Keratinocyte (primary cell): ENCODE measurements at regions not wholly inside any gene's neighbourhood (a gene's known extent, or its start where the extent isn't known, plus 50 kb on each side); places are given as distances from the start of the nearest gene placed in this dataset.

Experiments
- DNase-seq: peaks from one replicate; pipeline ENCODE4 v3.0.0-alpha.2; 2011; ENCODE audit warnings: low read depth, missing footprints, low spot score
- FAIRE-seq: peaks from 2 replicates; lab custom pipeline; 2011; peaks lifted over from hg19 to GRCh38; lab: Jason Lieb, UNC
- H2AFZ ChIP-seq: 2 replicates; pipeline ENCODE4 v1.6.0; 2012; ENCODE audit warnings: low read length, control low read depth, inconsistent platforms; ENCODE audit not compliant: control insufficient read depth
- H3K27ac ChIP-seq: 2 replicates; pipeline ENCODE4 v1.5.1; 2011; ENCODE audit warnings: low read length; ENCODE audit not compliant: control insufficient read depth, insufficient read depth
- H3K27me3 ChIP-seq: 3 replicates; pipeline ENCODE4 v1.6.0; 2011; ENCODE audit warnings: low read length; ENCODE audit not compliant: control insufficient read depth, insufficient read depth; ENCODE audit errors: extremely low read depth
- H3K36me3 ChIP-seq, 2 experiments: 2 replicates in 1 of 2; 3 replicates in 1 of 2; pipeline ENCODE4 v1.5.1; 2011; ENCODE audit warnings: low read length in 2 of 2, mild to moderate bottlenecking in 1 of 2; ENCODE audit not compliant: control insufficient read depth in 2 of 2, insufficient read depth in 2 of 2; ENCODE audit errors: extremely low read depth in 1 of 2
- H3K4me1 ChIP-seq: 3 replicates; pipeline ENCODE4 v1.5.1; 2011; ENCODE audit warnings: low read length; ENCODE audit not compliant: control insufficient read depth, insufficient read depth; ENCODE audit errors: extremely low read depth
- H3K4me2 ChIP-seq: 3 replicates; pipeline ENCODE4 v1.6.0; 2011; ENCODE audit warnings: low read depth, low read length; ENCODE audit not compliant: control insufficient read depth, insufficient read depth; ENCODE audit errors: extremely low read depth
- H3K4me3 ChIP-seq, 3 experiments: fragments of 200-600 bp in 1 of 3; sonication (generic) in 1 of 3; 2 replicates in 2 of 3; 3 replicates in 1 of 3; pipeline ENCODE4 v1.5.1; 2011 to 2016; ENCODE audit warnings: low read length in 3 of 3, mild to moderate bottlenecking in 3 of 3, control low read depth in 2 of 3, inconsistent platforms in 1 of 3, low read depth in 1 of 3, mixed read lengths in 1 of 3, mixed run types in 1 of 3, moderate library complexity in 1 of 3; ENCODE audit not compliant: control insufficient read depth in 2 of 3, insufficient read depth in 2 of 3; ENCODE audit errors: extremely low read depth in 1 of 3
- H3K79me2 ChIP-seq: 2 replicates; pipeline ENCODE4 v1.6.0; 2012; ENCODE audit warnings: low read length; ENCODE audit not compliant: control insufficient read depth, insufficient read depth
- H3K9ac ChIP-seq: 3 replicates; pipeline ENCODE4 v1.6.0; 2011; ENCODE audit warnings: low read length; ENCODE audit not compliant: control insufficient read depth, insufficient read depth; ENCODE audit errors: extremely low read depth
- H3K9me1 ChIP-seq: 3 replicates; pipeline ENCODE4 v1.6.0; 2011; ENCODE audit warnings: low read length; ENCODE audit not compliant: control insufficient read depth, insufficient read depth; ENCODE audit errors: extremely low read depth
- H3K9me3 ChIP-seq: 2 replicates; pipeline ENCODE4 v1.5.1; 2012; ENCODE audit warnings: low read depth, low read length; ENCODE audit not compliant: control insufficient read depth
- H4K20me1 ChIP-seq: 3 replicates; pipeline ENCODE4 v1.6.0; 2011; ENCODE audit warnings: low read length; ENCODE audit not compliant: control insufficient read depth, insufficient read depth; ENCODE audit errors: extremely low read depth
- EZH2 ChIP-seq: IDR thresholded peaks from one replicate; pipeline ENCODE4 v1.6.1; 2012; ENCODE audit warnings: inconsistent platforms, mild to moderate bottlenecking, low read length, moderate library complexity
- dilution Hi-C: fragments of 300-500 bp; cut with MboI; formaldehyde crosslinking; loops from one replicate; pipeline ENCODE4 v1.7.0; 2020; ENCODE audit warnings: low sequenced_read_pairs; ENCODE audit not compliant: extremely low pct_ligation_motif_present
- TF ChIP-seq, protein P1 (sequence below), 3 experiments: IDR thresholded peaks in 1 of 3; conservative IDR thresholded peaks in 1 of 3; optimal IDR thresholded peaks in 1 of 3; 2 replicates in 2 of 3; 3 replicates in 1 of 3; pipeline versions ENCODE3 to v1.5.1; 2011; ENCODE audit warnings: low read length in 3 of 3, mild to moderate bottlenecking in 3 of 3, moderate library complexity in 2 of 3, control low read depth in 1 of 3, inconsistent platforms in 1 of 3; ENCODE audit not compliant: insufficient read depth in 2 of 3; ENCODE audit errors: extremely low read depth in 1 of 3

DNA sequence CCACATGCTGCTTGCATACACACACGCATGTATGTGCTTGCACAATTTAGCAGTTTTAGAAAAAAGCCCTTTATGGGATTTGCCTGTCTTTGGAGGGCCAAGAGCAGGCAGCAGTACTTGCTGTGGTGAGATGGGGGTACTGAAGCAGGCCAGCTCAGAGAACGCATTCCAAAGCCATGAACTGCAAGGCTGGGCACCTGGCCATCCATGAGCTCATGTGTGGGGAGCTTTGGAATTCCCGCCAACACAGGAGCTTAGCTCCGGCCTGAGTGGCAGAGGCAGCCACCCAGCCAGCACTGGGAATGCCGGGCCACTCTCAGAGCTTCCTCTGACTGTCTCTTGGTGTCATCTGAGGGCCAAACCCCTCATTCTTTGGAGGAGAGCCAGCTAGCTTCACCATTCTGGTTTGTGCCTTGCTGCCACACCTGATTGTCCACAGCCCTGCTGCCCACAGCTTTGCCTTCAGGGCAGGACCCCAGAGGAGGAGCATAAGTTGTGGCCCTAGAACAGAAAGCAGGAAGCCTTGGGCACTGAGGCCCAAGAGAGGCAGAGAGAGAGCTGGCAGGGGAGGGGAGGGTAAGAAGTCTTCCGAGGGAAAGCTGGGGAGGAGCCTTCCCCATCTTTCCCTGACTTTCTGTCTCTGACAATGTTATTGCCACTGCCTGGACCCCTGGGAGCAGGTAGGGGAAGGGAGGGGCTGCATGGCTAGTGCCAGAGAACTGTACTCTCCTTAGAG is 92.1 kb upstream of the POU3F1 start:
- Histone ChIP-seq H3K9me1 (no peaks in the 10 kb centered on the region), H3K9ac (no peak overlapping the region), H2AFZ (peak overlapping the region; percentile 62), H3K36me3 (no peaks in the 10 kb centered on the region), H3K9me3 (no peaks in the 10 kb centered on the region), H3K27me3 (no peaks in the 10 kb centered on the region), H3K4me2 (peak overlapping the region; percentile 30), H3K4me3 (no peak overlapping the region), H3K79me2 (no peaks in the 10 kb centered on the region), H4K20me1 (no peaks in the 10 kb centered on the region), H3K27ac (peak overlapping the region; percentile 39), H3K4me1 (peaks cover 28% of the 10 kb centered on the region)
- dilution Hi-C loops, result no loop called here
- peak; percentile 100 for FAIRE-seq
- TF ChIP-seq EZH2, result no peak
- TF ChIP-seq, protein P1, sequence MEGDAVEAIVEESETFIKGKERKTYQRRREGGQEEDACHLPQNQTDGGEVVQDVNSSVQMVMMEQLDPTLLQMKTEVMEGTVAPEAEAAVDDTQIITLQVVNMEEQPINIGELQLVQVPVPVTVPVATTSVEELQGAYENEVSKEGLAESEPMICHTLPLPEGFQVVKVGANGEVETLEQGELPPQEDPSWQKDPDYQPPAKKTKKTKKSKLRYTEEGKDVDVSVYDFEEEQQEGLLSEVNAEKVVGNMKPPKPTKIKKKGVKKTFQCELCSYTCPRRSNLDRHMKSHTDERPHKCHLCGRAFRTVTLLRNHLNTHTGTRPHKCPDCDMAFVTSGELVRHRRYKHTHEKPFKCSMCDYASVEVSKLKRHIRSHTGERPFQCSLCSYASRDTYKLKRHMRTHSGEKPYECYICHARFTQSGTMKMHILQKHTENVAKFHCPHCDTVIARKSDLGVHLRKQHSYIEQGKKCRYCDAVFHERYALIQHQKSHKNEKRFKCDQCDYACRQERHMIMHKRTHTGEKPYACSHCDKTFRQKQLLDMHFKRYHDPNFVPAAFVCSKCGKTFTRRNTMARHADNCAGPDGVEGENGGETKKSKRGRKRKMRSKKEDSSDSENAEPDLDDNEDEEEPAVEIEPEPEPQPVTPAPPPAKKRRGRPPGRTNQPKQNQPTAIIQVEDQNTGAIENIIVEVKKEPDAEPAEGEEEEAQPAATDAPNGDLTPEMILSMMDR (optimal IDR thresholded peaks at IDR 0.05 in 1 of 3, IDR thresholded peaks at IDR 0.05 in 1 of 3, conservative IDR thresholded peaks at IDR 0.05 in 1 of 3; ENCODE audit: extremely low read depth in 1 of 3, insufficient read depth in 2 of 3, low read length in 3 of 3), result peak; percentile 0 to 51 (median 48)
- peak; percentile 99 for DNase-seq

DNA sequence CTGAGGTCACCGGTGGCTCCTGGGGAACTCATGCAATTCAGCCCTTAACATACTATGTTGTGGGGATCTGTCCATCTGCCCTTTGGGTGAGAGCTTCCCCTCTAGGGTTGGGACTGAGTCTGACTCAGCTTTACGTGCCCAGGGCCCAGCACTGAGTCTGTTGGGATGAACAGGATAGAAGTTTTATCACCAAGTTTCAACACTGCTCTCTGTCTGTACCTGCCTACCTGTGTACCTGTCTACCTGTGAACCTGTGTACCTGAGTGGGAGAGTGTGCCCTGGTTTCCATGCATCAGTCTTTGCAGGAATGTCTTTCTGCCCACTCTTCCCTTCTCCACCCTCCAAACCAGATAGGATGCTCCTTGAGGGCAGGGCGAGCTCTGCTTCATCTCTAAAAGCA is 90.6 kb upstream of the POU3F1 start:
- dilution Hi-C loops, result no loop called here
- Histone ChIP-seq H3K9me1 (no peaks in the 10 kb centered on the region), H4K20me1 (no peaks in the 10 kb centered on the region), H3K9me3 (no peaks in the 10 kb centered on the region), H3K9ac (no peak overlapping the region), H3K4me3 (no peak overlapping the region), H2AFZ (no peak overlapping the region), H3K27ac (no peak overlapping the region), H3K27me3 (no peaks in the 10 kb centered on the region), H3K4me2 (no peak overlapping the region), H3K79me2 (no peaks in the 10 kb centered on the region), H3K4me1 (peaks cover 28% of the 10 kb centered on the region), H3K36me3 (no peaks in the 10 kb centered on the region)
- TF ChIP-seq EZH2, result no peak
- TF ChIP-seq, protein P1 (optimal IDR thresholded peaks at IDR 0.05 in 1 of 3, IDR thresholded peaks at IDR 0.05 in 1 of 3, conservative IDR thresholded peaks at IDR 0.05 in 1 of 3; ENCODE audit: extremely low read depth in 1 of 3, insufficient read depth in 2 of 3, low read length in 3 of 3), result no peak
- DNase-seq (no peak), FAIRE-seq (peak; percentile 96)
